ENCODE measurements at regions not wholly inside any gene's neighbourhood (a gene's known extent, or its start where the extent isn't known, plus 50 kb on each side); places are given as distances from the start of the nearest gene placed in this dataset.

DNA sequence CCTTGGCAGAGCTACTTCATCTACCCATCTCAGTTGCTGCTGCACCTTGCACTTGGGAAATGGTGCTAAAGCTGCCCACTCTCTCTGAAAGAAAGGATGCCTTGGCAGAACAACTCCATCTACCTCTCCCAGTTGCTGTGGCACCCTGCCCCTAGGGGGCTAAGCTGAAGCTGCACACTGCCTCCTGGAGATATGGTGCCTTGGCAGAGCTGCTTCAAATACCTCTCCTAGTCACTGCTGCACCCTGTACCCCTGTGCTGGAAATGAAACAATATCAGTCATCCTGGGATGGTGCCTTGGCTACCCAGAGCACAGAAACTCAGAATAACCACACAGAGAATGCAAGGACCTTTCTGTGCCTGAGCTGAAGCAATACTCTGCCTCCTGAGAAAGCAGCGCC, 615.8 kb downstream of the DIAPH3 start:
- no peak overlapping the region for H3K4me3 ChIP-seq (ENCODE audit: low read length)
- no peaks in the 10 kb centered on the region for H3K4me1 ChIP-seq (ENCODE audit: insufficient read depth, low read length)
- no peak for DNase-seq
- no peak overlapping the region for H3K4me3 Mint-ChIP-seq
- no peak overlapping the region for H3K27ac ChIP-seq (ENCODE audit: low read depth in 1 of 2, low read length in 2 of 2)
- no peak overlapping the region for H3K27ac Mint-ChIP-seq
- H3K9me3 ChIP-seq (ENCODE audit: control insufficient read depth in 1 of 2, insufficient read depth in 1 of 2, low read length in 2 of 2): peaks cover 10 to 15% of the 10 kb centered on the region in 2 experiments
- no peaks in the 10 kb centered on the region for H3K36me3 Mint-ChIP-seq (ENCODE audit: low read depth)
- no peaks in the 10 kb centered on the region for H3K27me3 ChIP-seq (ENCODE audit: control insufficient read depth in 1 of 2, insufficient read depth in 2 of 2, low read length in 2 of 2)
- no peaks in the 10 kb centered on the region for H3K36me3 ChIP-seq (ENCODE audit: insufficient read depth, low read length)
- TF ChIP-seq, protein P1, sequence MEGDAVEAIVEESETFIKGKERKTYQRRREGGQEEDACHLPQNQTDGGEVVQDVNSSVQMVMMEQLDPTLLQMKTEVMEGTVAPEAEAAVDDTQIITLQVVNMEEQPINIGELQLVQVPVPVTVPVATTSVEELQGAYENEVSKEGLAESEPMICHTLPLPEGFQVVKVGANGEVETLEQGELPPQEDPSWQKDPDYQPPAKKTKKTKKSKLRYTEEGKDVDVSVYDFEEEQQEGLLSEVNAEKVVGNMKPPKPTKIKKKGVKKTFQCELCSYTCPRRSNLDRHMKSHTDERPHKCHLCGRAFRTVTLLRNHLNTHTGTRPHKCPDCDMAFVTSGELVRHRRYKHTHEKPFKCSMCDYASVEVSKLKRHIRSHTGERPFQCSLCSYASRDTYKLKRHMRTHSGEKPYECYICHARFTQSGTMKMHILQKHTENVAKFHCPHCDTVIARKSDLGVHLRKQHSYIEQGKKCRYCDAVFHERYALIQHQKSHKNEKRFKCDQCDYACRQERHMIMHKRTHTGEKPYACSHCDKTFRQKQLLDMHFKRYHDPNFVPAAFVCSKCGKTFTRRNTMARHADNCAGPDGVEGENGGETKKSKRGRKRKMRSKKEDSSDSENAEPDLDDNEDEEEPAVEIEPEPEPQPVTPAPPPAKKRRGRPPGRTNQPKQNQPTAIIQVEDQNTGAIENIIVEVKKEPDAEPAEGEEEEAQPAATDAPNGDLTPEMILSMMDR (IDR thresholded peaks at IDR 0.05): no peak
- POLR2A ChIA-PET: no interaction called here
- ATAC-seq (ENCODE audit: poor library complexity): no peak
- intact Hi-C loops (cut with DNase I, micrococcal nuclease): no loop called here
- no peaks in the 10 kb centered on the region for H3K4me1 Mint-ChIP-seq (ENCODE audit: low read depth)
- CTCF ChIA-PET: no interaction called here
- peaks cover 19% of the 10 kb centered on the region for H3K27me3 Mint-ChIP-seq
- H3K9me3 Mint-ChIP-seq: peaks cover 9% of the 10 kb centered on the region

DNA sequence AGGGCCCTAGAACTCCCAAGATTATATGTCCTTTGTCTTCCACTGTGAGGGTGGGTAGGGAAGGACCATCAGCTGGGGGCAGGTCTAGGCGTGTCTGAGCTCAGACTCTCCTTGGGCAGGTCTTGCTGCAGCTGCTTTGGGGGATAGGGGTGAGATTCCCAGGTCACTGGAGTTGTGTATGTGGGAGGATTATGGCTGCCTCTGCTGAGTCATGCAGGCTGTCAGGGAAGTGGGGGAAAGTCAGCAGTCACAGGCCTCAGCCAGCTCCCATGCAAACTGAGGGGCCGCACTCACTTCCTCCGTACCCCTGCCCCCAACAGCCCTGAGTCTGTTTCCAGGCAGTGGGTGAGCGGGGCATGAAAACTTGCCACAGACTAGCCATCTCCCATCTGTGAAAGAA, 600.8 kb downstream of the DIAPH3 start:
- no peaks in the 10 kb centered on the region for H3K36me3 ChIP-seq (ENCODE audit: insufficient read depth, low read length)
- no peak overlapping the region for H3K27ac ChIP-seq (ENCODE audit: low read depth in 1 of 2, low read length in 2 of 2)
- H3K9me3 Mint-ChIP-seq: peaks cover 7% of the 10 kb centered on the region
- no peak overlapping the region for H3K27ac Mint-ChIP-seq
- H3K9me3 ChIP-seq (ENCODE audit: control insufficient read depth in 1 of 2, insufficient read depth in 1 of 2, low read length in 2 of 2): peaks cover 0 to 9% of the 10 kb centered on the region in 2 experiments
- ChIA-PET POLR2A (no interaction called here), CTCF (no interaction called here)
- H3K27me3 ChIP-seq (ENCODE audit: control insufficient read depth in 1 of 2, insufficient read depth in 2 of 2, low read length in 2 of 2): no peaks in the 10 kb centered on the region
- no peaks in the 10 kb centered on the region for H3K4me1 ChIP-seq (ENCODE audit: insufficient read depth, low read length)
- H3K4me3 ChIP-seq (ENCODE audit: low read length): no peak overlapping the region
- TF ChIP-seq, protein P1 (IDR thresholded peaks at IDR 0.05): no peak
- H3K4me1 Mint-ChIP-seq (ENCODE audit: low read depth): no peaks in the 10 kb centered on the region
- H3K36me3 Mint-ChIP-seq (ENCODE audit: low read depth): no peaks in the 10 kb centered on the region
- DNase-seq (no peak), ATAC-seq (ENCODE audit: poor library complexity) (no peak)
- H3K4me3 Mint-ChIP-seq: no peak overlapping the region
- intact Hi-C loops (cut with DNase I, micrococcal nuclease): no loop called here
- no peaks in the 10 kb centered on the region for H3K27me3 Mint-ChIP-seq

GRCh38 chr13:59566561-59566960, 597.2 kb downstream of the DIAPH3 start:
- DNase-seq (no peak), ATAC-seq (ENCODE audit: poor library complexity) (no peak)
- intact Hi-C loops (cut with DNase I, micrococcal nuclease): no loop called here
- H3K27ac ChIP-seq (ENCODE audit: low read depth in 1 of 2, low read length in 2 of 2): no peak overlapping the region
- H3K4me1 Mint-ChIP-seq (ENCODE audit: low read depth): no peaks in the 10 kb centered on the region
- no peaks in the 10 kb centered on the region for H3K27me3 ChIP-seq (ENCODE audit: control insufficient read depth in 1 of 2, insufficient read depth in 2 of 2, low read length in 2 of 2)
- H3K36me3 Mint-ChIP-seq (ENCODE audit: low read depth): no peaks in the 10 kb centered on the region
- no peak overlapping the region for H3K4me3 ChIP-seq (ENCODE audit: low read length)
- peaks cover 0 to 9% of the 10 kb centered on the region in 2 experiments for H3K9me3 ChIP-seq (ENCODE audit: control insufficient read depth in 1 of 2, insufficient read depth in 1 of 2, low read length in 2 of 2)
- peaks cover 5% of the 10 kb centered on the region for H3K27me3 Mint-ChIP-seq
- ChIA-PET POLR2A (no interaction called here), CTCF (no interaction called here)
- H3K4me1 ChIP-seq (ENCODE audit: insufficient read depth, low read length): no peaks in the 10 kb centered on the region
- peaks cover 2% of the 10 kb centered on the region for H3K9me3 Mint-ChIP-seq
- no peaks in the 10 kb centered on the region for H3K36me3 ChIP-seq (ENCODE audit: insufficient read depth, low read length)
- H3K4me3 Mint-ChIP-seq: no peak overlapping the region
- TF ChIP-seq, protein P1 (IDR thresholded peaks at IDR 0.05): no peak
- no peak overlapping the region for H3K27ac Mint-ChIP-seq

Measured in CD4-positive, alpha-beta T cell (primary cell).